Stimulated activated CD8-positive, alpha-beta memory T cell treated with anti-CD3 and anti-CD28 coated beads, Interleukin-15, amount 100 ng/mL, for 4 hours (primary cell): ENCODE measurements at regions not wholly inside any gene's neighbourhood (a gene's known extent, or its start where the extent isn't known, plus 50 kb on each side); places are given as distances from the start of the nearest gene placed in this dataset.
"Not testable (repeated sequence)": the region's sequence is repeated elsewhere in the genome, so short reads cannot be mapped to it uniquely, and the experiment has no call there.

Experiments used
- DNase-seq, 2 donors: peaks; one replicate each; pipeline ENCODE4 v3.0.0-alpha.2; 2020; ENCODE audit warnings: low read depth in 2 of 2

DNA sequence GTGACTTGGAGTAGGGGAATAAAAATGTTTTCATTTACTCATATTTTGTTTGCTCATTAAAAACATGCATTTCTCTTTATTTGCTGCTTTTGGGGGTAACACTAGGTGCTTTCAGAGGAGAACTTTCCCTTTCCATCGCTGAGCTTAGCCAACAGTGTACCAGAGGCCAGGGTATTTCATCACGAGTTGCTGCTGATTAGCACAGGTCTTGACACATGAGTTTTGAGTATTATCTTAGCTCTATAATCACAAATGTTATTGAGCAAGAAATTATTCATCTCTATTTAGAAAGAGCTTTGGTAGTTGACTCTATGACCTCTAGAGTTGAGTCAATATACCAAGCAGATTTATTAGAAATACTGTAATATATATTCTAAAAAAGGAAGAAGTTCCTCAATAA lies 375.9 kb downstream of the NXPH1 start:
- no peak for DNase-seq

DNA sequence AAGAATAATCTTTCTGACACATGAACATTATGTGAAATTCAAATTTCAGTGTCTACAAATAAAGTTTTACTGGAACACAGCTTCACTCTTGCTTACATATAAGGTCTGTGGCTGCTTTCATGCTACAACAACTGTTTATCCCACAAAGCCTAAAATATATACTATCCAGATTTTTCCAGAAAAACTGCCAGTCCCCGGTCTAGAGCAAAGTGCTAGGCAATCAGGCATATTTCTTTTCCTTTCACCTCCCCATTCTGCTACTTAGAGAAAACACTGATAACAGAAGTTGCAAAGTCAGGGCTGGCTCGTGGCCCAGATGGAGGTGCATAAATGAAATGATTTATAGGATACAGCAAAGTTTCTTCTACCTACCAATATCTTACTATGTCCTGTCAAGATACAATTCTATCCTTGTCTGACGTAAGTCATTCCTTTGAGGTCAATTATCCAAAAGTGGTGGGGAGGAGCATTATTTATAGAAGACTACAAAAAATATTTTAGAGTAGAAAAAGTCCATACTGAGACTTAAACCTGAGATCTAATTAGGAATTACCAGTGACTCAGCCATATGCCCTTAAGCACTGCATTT lies 384.1 kb downstream of the NXPH1 start:
- no peak for DNase-seq

DNA sequence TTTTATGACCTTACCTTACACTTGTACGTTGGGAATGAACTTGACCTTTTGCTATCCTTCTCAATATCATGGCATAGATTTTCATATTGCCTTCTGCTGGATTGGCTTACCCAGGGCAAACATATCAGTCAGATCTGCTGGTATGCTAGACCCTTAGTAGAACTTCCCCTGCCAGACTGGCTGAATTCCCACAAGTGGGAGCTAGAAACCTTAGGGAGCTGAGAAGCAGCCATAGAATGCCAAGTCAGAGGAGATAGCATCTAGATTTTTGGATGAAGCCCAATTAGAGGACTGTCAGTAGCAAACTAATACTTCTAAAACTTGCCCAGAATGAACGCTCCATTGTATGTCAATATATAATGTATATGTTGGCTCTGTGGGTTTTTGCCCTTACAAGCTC lies 385.0 kb downstream of the NXPH1 start:
- no peak for DNase-seq

DNA sequence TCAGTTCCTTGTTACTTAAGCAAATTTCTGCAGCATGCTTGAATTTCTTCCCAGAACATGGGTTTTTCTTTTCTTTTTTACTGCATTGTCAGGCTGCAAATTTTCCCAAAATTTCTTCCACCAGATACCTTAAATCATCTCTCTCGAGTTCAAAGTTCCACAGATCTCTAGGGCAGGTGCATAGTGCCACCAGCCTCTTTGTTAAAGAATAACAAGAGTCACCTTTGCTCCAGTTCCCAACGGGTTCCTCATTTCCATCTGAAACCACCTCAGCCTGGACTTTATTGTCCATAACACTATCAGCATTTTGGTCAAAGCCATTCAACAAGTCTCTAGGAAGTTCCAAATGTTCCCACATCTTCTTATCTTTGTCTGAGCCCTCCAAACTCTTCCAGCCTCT lies 389.2 kb downstream of the NXPH1 start:
- DNase-seq = no peak

GRCh38 chr7:8823486-8823885 lies 390.1 kb downstream of the NXPH1 start:
- no peak for DNase-seq

- DNase-seq = no peak
Observed at GRCh38 chr7:8827329-8827728, 393.9 kb downstream of the NXPH1 start.

DNA sequence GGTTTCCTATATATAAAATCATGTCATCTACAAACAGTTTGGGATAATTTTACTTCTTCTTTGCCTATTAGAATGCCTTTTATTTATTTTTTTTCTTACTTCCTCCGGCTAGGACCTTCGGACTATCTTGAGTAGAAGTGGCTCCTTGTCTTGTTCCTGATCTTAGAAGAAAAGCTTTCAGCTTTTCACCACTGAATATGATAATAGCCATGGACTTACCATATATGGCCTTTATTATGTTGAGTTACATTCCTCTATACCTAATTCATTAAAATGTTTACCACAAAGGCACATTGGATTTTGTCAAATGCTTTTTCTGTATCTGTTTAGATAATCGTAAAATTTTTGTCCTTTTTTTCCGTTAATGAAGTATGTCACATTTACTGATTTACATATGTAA lies 395.7 kb downstream of the NXPH1 start:
- DNase-seq = no peak

DNA sequence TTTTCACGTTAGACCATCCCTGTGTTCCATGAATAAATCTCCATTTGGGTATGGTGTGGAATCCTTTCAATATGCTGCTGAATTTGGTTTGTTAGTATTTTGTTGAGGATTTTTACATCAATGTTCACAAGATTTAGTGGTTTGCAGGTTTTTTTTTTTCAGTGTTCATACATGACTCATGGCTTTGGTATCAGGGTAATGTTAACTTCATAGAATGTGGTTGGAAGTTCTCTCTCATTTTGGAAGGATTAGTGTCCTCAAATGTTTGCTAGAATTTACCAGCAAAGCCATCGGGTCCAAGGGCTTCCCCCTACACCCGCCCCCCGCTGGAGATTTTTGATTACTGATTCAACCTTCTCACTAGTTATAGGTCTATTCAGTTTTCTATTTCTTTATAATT lies 398.0 kb downstream of the NXPH1 start:
- no peak for DNase-seq

- no peak for DNase-seq
Observed at GRCh38 chr7:8833355-8833754, 399.9 kb downstream of the NXPH1 start.

DNA sequence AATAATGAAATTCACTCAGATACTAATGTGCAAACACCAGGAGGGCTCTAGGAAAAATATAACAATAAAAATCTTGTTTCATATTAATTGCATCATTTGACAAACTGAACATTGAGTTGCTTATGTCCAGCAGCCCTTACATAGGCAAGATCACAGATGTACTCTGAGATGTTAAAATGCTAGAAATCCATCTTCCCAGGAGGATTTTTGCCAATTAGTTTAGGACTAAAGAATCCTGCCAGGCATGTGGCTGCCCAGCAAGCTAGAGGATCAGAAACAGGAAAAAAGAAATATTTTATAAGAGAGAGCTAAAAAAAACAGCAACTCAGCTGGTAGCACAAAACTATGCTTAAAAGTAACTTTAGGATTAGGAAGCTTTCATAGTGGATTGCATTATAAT lies 407.8 kb downstream of the NXPH1 start:
- no peak for DNase-seq

DNA sequence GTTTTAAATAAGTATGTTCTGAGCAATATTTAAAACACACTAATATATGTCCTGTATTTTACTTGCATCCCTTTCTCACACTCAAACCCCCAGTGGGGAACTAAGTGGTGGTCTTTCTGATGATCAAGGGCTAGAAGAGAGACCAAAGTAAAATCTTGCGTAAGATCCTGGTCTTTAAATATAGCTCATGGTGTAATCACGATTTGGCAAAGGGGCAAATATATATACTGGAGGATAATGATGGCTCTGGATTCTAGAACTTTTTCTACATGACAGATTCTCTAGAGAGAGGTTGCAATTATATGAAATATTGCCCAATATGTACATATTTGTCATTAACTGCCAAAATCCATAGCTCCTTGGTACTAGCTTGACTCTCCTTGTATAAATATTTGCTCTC lies 438.3 kb downstream of the NXPH1 start:
- DNase-seq = no peak

DNA sequence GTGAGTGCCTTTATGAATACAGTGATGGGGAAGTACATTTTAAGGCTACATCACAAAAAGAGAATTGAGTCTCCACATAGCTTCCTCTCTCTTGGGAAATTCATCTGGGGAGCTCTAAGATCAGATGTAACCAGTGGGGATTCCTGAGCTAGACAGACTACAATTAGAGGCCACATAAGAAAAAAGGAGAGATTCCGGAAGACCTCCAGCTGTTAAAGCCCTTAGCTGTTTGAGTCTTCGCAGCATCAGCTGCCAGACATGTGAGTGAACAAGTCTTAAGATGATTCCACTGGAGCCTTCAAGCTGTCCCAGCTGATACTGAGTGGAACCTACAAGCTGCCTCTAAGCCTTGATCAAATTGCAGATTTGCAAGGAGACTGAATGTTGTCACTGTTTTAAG lies 448.5 kb downstream of the NXPH1 start:
- DNase-seq = no peak

DNA sequence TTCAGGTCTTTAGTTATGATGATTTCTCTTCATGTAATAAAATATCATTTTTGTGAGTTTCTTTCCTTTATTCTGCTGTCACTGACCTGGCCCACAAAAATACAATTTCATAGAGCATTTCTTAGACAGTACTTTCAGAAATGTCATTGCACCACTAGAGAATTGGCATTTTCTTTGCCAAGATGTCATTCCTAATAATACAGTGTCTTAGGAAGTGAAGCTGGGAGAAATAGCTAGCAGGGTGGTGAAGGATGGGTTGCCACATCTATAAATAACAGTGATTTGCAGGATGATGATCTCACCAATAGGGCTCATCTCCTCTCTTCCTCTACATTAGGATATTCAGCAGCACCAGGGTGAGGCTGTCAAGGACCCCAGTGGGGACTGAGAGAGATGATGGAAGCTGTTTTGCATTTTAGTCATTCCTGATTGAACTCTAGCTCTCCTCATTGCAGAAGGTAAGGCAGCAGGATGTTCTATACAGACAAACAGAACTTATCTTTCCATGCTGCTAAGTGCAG lies 452.1 kb downstream of the NXPH1 start:
- no peak for DNase-seq

DNA sequence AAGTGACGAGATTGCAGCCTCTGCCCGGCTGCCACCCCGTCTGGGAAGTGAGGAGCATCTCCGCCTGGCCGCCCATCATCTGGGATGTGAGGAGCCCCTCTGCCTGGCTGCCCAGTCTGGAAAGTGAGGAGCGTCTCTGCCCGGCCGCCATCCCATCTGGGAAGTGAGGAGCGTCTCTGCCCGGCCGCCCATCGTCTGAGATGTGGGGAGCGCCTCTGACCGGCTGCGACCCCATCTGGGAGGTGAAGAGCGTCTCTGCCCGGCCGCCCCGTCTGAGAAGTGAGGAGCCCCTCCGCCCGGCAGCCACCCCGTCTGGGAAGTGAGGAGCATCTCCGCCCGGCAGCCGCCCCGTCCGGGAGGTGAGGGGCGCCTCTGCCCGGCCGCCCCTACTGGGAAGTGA lies 456.9 kb downstream of the NXPH1 start:
- not testable (repeated sequence) for DNase-seq

DNA sequence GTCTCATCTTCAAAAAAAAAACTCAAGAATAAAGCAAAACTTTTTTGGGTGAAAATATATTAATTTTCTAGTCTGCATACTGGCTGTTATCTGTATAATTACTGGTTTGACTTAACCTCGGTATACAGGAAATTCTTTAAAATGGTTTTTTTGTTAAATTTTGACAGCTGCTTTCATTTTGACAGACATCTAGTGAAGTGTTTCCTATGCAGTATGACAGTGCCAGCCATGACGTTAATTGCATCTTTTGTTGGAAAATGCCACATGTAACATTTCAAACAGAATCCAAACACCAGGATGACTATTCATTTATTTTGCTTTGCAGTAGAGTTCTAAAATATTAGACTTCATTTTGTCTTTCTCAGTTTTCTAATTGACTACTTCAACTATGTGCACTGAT lies 460.4 kb downstream of the NXPH1 start:
- no peak for DNase-seq

- no peak for DNase-seq
Observed at GRCh38 chr7:8906396-8907075, 473.1 kb downstream of the NXPH1 start.

DNA sequence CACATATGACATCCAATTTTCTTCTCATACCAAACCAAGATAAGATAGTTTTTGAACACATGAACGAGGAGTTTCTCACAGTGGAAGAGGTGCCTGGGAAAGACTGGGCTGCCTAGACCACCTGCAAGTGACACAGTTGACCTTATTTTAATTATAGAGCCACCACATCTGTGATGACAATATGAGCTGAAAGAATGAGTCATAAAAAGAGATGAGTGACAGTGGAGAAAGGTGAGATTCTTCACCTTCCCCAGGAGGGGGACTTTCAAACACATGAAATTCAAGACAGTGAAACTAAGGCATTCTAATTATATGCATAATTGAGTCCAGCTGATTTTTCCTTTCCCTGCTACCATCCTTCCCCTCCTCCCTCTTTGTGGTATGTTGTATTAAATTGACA lies 475.5 kb downstream of the NXPH1 start:
- DNase-seq = no peak

DNA sequence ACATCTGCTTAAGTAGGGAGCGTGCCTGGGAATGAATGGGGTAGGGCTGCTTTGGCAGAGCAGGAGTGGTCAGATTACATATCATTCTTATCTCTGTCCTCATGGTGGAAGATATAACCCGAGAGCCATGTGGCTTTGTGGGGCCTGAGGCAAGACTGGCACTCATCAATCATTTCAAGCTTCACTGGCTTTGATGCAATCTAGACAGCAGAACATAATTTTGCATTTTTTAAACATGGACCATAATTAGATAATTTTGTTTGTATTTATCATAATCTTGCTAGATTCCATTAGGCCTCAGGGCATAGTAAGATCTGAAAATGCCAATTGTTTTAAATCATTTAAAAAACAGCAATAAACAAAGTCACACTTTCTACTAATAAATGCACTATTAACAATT lies 480.3 kb downstream of the NXPH1 start:
- no peak for DNase-seq

GRCh38 chr7:8921807-8922206 lies 488.4 kb downstream of the NXPH1 start:
- no peak for DNase-seq

GRCh38 chr7:8922726-8923125 lies 489.3 kb downstream of the NXPH1 start:
- no peak for DNase-seq

GRCh38 chr7:8923164-8923806 lies 489.9 kb downstream of the NXPH1 start:
- no peak for DNase-seq

DNA sequence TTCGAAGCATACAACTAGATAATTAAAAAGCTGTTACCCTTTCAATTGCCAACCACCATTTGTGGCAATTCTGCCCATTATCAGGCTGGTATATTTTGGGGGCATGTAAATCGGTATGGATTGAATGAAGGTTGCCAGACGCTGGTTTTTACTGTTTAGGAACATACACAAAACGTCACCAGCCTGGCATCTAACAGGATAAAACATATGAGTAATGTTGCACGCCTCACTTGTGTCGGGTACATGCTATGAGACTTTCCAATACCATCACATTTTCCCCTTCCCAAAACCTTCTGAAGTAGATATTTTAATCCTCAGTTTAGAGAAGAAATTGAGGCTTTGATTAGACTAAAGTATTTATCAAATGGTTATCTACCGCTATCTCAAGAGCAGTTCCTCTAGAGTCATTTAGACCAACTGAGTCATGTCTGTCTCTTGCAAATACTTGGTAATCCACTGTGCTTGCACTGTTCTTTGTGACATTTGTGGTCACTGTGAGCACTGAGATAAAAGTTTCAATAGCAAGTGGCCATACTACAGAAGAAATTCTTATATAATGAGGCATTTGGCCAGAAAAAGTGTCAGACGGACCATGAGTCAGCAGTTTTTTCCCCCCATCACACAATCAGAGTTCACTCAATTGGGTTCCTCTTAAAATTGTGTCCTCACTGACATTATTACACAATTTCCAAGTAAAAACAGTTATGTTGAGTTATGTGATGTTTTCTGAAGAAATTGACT lies 498.7 kb downstream of the NXPH1 start:
- no peak for DNase-seq

DNA sequence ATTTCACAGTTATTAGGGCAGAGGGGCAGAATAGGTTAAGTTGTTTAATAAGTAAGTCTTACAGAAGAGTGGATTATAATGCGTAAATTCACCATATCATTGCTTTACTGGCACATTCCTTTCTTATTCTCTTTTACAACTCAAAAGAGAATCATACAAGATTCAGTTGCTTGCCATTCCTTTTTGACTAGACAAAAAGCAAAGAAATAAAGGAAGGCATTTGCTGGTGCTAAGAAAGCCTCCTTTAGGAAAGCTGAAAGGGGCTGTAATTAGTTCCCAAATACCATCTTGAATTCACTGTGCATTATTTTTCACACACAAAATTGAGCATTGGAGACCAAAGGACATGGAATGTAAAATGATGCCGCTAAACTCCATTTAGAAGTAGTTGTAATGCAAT lies 499.3 kb downstream of the NXPH1 start:
- DNase-seq = no peak
